ENCODE measurements at regions not wholly inside any gene's neighbourhood (a gene's known extent, or its start where the extent isn't known, plus 50 kb on each side); places are given as distances from the start of the nearest gene placed in this dataset.

- TF ChIP-seq POLR2A (IDR thresholded peaks at IDR 0.05) = no peak
- no peak for TF ChIP-seq CTCF (IDR thresholded peaks at IDR 0.05)
Measured at GRCh38 chr3:56977561-56977889, 82.9 kb upstream of the SPATA12 start.

All from adrenal gland (tissue), 5 donors.